ENCODE measurements at regions not wholly inside any gene's neighbourhood (a gene's known extent, or its start where the extent isn't known, plus 50 kb on each side); places are given as distances from the start of the nearest gene placed in this dataset.
"Not testable (repeated sequence)": the region's sequence is repeated elsewhere in the genome, so short reads cannot be mapped to it uniquely, and the experiment has no call there.

DNA sequence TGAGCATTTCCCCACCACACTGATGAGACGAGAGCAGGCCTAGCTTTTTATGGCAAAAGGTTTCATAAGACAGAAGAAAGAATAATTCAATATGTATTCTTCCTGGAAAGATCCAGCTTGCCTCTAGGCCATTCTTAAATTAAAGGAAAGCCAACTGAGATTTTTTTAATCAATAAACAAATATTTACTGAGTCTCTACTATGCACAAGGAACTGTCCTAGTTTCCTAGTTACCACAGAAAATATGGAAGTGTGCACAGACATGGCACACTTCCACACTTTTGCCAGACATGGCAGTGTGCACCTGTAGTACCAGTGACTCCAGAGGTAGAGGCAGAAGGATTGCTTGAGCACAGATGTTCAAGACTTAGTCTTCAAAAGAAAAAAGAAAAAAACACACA is 281.0 kb downstream of the CETN3 start:
- no peak for DNase-seq

DNA sequence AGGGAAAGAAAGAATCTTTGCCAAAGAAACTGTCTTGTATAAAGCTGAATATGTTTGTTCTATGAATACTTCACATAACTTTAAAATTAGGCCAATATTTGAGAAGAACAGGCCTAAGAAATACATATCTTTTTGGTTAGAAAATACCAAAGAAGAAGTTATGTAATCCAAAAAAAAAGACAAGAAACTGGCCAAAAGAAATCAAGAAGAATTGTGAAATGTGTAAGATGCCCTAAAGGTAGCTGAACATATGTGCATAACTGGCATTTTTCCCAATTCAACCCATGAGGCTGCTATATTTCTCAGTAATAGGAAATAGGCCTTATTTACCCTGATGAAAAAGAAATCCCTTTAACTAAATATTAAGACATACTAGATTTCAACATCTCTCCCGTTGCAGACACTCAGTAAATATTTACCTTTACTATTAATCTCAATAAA is 290.0 kb downstream of the CETN3 start:
- no peak for DNase-seq

DNA sequence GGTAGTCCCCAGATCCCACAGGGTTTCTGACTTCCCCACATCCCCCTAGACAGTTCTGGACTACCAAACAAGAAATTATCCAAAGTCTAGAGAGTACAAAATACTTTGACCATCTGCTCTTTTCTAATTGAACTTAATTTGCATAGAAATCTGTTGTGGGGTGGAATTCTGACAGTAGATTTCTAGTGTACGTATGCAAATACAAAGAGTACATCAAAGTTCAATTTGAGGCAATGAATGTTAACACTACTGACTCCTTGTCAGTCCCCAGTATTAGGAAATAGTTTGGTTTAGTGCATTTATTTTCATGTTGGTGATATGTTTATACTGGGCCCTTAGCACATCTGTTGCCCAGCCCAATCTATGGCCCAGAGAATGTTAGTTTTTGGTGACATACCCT is 292.6 kb downstream of the CETN3 start:
- DNase-seq = no peak

DNA sequence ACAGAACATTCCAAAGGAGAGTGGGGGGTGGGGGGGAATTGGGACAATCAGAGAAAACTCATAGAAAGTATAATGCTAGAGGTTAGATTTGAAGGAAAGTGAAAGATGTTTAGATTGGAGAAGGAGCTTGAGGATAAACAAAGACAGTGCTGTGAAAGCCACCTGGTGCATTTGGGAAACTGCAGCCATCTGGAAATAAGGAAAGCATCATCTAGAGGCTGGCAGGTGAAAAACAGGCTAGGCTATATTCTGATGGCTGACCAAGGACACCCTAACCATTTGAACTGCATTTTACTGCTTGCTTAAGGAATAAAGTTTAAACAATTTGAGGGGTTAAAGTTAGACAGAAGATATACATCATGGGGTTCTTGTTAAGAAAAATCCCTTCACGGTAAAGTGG is 296.4 kb downstream of the CETN3 start:
- no peak for DNase-seq

DNA sequence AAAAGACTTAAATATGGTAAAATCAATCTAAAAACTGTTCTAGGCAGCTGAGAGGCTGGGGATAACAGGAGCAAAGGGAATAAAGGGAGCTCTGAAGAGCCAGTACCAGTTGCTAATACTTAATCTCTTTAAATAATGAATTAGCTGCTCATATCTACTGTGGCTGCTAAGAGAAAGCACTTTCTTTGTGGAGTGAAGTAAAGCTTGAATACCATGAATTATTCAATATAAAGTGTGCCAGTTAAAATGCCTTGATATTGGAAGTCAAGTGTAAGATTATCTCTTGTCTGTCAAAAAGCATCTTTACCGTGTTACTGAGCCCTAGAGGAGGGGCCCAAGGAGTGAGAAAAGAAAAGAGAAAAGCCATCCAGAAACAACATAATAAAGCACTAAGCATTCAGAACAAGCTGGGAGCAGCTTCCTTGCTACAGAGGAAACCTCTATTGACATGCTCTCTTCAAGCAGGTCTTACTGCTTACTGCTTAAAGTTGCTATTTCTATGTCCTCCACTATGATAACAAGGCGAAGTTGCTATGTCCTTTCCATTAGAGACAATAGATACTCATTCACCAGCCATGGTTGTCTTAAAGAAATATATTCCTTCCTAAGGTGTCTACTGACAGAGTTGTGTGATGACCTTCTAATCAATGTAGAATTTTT is 297.4 kb downstream of the CETN3 start:
- DNase-seq = no peak

DNA sequence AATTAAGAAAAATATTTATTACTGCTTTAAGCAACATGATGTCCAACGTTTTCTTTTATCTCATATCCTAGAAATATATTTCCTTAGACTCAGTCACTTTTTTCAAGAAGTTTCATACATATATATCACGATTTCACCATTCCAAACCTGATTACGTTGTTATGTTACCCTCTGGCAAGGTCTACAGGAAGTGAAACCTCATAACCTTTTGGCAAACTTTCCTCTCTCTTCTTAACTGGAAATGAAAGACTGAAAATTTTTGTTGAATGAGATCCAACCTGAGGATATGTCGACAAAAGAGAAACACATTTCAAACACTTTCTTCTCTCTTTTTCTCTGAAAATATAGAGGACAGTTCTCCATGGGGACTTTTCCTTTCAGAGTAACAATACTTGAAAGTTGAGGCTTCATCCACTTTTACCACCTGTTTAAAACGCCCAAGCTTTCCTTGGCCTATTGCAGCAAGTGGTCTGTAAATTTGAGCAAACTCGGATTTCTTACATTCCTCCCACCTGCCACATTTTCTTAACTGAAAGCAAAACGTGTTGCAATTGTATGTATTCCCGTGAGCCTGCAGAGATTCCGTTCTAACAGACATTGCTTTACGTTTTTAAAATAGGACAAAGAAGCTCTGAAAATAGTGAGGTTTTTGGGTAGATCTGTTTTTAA is 298.1 kb downstream of the CETN3 start:
- DNase-seq = peak in 2 of 3 donors; percentile 17 to 43

DNA sequence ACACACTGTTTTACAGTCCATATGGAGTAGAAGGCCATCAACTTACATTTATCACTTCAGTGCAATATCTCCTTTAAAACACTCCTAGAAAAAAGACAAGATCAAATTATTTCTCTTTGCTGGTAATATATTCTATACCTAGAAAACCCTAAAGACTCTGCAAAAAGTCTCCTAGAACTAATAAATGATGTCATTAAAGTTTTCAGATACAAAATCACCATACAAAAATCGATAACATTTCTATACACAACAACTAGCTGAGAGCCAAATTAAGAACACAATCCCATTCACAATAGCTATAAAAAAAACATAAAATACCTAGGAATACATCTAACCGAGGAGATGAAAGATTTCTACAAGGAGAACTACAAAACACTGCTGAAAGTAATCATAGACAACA is 300.3 kb downstream of the CETN3 start:
- no peak for DNase-seq

DNA sequence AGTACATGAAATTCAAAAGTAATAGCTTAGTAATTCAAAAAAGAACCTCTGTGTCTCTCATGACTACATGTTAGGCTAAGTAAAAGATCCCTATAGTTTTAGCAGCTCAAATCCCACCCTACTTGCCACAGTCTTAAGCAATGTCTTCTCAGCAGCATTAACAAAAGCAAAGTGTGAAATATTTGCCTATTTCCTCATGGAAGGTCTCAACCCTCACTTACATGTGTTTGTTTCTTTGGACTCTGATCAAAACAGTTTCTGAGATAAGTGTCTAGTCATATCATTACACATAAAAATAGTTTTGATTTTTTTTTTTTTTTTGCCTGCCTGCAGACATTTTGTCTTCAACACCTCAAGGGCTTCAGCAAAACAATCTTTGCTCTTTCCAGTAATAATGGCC is 310.5 kb downstream of the CETN3 start:
- no peak for DNase-seq

DNA sequence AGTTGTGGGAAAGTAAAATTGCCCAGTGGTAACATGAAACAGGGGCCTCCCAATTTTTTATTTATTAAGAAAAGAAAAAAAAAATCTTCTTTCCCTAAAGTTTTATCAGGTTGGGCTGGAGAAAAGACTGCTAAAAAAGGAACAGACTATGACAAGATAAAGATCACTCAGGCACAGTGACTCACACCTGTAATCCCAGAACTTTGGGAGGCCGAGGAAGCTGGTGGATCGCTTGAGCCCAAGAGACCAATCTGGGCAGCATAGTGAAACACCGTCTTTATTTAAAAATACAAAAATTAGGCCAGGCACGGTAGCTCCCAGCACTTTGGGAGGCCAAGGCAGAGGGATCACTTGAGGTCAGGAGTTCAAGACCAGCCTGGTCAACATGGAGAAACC is 312.5 kb downstream of the CETN3 start:
- DNase-seq = no peak

DNA sequence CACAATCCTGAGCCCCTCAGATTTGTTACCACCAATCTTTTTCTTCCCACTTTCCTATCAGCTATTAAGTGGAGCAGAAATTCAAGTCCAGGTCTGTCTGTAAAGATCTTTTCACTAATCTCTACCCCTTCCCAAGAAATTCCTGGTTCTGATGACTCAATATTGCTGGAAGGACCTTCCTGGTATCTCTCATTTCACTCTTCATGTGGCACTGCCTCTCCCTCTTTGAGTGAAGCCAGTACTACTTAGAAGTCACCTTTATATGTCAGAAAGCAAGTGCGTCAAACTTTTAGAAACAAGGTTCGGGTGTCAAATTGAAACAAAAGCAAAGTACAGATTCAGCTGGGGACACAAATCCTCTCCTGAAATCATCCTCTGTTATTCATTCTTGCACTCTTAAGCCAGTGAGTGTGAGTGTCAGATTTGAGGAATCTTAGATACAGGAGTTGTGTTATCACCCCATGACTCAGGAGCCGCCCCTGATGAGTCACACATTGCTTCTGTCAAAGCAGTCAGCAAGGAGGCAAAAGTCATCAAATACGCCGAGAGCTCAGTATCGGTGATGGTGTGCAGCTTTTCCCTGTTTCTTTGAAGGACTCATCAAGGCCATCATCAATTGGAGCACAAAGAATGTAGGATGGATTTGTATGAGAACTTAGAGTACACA is 313.0 kb downstream of the CETN3 start:
- DNase-seq = peak; percentile 50 to 58 (median 50)

DNA sequence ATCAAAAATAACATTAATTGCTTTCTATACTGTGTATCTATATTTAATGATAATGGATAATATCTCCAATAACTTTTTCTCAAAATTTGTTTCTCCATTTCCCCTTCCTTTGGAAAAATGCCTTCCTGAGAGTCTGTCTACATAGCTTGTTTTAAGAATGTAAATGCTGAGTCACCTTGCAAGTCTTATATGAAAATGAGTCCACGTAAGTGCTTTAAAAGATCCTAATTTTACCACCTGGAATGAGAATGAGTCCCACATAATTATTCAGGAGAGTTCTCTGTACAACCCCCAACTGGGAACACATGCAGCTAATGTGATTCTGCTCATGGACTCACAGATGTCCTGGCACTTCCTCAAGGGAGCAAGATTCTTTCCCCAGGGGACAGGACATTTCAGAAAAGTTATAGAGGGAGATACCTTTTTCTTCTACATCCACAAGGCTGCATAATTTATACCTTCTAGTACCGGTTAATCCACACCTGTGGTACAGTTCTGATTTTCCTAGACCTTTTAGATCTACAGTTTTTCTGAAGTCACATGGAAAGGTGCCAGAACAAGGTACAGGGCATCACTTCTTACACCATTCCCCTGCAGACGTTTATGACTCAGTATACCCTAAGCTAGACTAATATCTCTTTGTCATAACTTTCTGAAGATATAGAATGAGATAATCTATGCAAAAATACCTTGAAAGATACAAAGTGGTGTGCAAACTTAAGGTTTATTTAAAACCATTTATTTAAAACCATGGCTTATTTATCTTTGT is 314.1 kb downstream of the CETN3 start:
- DNase-seq = no peak

DNA sequence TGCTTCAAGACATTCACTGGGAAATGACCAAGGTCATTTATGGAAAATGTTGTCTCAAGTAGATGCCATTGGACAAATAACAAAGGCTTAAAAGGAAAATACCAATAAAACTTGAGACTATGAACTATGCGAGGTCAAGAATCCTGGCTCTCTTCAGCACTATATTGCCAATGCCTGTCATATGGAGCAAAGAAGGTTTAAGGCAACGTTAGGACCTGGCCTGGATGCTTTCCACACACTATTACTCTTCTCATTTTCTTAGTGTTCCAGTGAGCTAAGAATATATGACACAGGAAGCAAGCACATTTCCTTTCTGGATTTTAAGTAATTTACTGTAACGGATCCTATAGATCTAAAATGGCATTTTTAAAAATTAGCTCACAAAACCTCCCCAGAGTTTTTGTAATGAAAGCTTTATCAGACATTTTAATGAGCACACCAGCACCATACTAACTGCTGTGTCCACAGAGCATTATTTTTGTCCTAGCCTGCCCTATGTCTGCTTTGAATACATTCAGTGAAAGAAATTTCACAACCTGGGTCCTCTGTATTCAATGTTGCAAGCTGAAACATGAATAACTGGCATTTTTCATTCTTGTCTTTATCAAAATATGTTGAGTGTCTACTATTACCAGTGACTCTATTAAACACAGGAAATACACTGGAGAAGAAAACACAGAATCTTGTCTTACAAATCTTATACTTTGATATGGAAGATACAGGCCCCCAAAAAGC is 315.6 kb downstream of the CETN3 start:
- DNase-seq = no peak

DNA sequence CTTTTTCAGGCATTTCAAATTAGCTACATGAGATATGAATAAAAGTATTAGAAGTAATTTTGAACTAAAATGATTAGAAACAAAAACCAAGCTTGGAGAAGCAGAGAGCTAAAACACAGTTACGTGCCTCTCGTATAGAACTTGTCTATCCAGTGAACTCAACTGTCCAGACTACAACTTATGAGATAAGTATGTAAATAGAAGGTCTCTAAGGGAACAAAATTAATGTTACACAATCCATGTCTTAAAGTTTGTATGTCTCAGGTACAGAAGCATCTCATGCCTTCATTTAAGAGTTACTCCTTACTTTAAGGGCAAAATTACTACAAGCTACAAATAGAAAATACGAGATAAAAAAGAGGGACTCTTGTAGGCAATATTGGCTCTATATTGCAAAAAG is 316.8 kb downstream of the CETN3 start:
- no peak for DNase-seq

DNA sequence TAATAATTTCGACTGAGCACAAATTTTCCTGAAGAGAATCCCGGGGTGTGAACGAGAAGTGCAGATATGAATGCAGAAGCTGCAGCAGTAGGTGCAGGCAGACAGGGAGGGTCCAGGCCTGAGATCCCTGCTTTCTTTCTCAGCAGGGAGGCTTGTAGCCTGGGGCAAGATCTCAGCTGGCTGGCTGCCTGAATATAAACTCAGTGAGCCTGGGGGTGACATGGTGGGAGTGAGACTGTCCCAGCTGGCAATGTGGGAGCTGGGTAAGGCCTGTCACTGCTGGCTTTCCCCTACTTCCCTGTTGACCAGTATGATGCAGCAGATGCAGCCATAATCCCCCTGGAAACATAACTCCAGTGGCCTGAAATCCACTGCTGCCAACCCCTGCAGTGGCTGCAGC is 325.2 kb downstream of the CETN3 start:
- DNase-seq = no peak

DNA sequence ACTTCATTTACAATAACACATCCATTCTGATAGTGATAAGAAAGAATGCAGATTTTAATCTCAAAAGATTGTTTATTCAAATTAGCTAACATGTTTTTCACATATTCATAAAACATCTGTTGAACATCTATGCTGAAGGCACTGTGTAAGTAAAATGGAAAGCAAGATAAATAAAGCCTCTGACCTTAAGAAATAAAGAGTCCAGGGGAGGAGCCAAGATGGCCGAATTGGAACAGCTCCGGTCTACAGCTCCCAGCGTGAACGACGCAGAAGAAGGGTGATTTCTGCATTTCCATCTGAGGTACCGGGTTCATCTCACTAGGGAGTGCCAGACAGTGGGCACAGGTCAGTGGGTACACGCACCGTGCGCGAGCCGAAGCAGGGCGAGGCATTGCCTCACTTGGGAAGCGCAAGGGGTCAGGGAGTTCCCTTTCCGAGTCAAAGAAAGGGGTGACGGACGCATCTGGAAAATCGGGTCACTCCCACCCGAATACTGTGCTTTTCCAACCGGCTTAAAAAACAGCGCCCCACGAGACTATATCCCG is 336.5 kb downstream of the CETN3 start:
- not testable (repeated sequence) for DNase-seq

DNA sequence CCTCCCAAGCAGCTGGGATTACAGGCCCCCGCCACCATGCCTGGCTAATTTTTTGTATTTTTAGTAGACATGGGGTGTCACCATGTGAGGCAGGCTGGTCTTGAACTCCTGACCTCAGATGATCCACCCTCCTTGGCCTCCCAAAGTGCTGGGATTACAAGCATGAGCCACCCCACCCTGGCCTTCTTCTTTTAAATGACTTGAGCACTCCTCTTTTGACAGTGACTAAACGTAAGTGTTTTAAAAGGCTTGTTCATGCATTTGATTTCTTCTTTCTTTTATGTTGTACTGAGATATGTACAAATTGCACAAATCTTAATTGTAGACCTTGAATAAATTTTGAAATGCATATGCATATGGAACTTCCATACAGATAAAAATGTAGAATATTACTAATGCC is 337.9 kb downstream of the CETN3 start:
- DNase-seq = no peak

DNA sequence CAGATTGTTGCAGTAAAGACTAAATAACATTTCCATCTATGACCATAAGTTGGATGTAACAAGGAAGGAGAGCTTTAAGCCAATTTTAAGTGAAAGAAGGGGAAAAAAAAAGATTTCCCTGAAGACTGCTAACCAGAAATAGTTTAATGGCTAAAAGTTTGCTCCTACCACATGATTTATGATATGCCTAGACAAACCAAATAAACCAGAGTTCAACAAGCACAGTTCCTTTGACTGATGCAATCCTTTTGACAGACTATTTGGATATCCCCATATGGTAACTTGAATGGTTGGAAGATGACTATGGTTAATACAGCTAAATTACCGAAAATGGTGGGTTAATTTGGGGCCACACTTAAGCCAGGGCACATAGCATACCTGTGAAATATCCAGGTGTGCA is 338.5 kb downstream of the CETN3 start:
- DNase-seq = no peak

DNA sequence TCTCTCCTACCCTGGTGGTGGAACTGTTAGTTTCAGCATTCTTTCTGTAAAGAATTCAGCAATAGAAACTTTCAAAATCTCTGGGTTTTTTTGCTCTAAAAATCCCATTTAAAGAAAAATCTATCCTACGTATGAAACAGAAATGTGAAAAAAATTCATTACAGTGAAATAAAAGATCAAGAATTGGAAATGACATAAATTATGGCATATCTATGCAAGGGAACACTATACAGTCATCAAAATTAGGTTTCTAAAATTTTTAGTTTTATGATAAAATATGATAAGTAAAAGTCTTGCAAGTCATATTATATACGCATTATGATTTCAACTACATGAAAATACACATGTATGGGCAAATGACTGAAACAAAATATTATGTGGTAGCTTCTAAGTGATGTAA is 342.6 kb downstream of the CETN3 start:
- DNase-seq = no peak

DNA sequence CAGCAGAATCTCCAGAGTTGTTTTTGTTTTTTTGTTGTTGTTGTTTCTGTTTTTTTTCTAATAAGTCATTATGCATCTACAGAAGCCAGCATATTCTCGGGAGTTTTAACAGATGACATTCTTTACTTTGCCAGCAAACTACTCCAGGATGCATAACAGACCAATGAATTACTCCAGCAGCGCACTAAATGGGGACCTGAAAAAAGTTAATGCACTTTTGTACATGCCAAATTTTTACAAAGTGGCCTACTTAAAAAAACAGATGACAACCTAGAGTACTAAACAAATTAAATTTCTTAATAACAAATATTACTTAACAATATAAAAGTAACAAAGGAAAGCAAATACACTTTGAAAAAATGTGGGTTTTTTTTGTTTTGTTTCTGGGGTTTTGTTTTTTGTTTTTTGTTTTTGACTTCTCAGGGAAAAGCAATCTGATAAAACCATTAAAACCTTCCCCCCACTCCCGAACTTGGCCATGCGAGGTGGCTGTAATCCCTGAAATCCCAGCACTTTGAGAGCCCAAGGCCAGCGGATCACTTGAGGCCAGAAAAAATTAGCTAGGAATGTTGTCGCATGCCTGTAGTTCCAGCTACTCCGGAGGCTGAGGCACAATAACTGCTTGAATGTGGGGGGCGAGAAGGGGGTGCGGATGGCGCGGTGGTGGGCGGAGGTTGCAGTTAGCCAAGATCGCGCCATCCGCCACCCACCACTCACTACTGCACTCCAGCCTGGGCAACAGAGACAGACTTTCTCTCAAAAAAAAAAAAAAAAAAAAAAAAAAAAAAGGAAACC is 352.4 kb downstream of the CETN3 start:
- DNase-seq = no peak

DNA sequence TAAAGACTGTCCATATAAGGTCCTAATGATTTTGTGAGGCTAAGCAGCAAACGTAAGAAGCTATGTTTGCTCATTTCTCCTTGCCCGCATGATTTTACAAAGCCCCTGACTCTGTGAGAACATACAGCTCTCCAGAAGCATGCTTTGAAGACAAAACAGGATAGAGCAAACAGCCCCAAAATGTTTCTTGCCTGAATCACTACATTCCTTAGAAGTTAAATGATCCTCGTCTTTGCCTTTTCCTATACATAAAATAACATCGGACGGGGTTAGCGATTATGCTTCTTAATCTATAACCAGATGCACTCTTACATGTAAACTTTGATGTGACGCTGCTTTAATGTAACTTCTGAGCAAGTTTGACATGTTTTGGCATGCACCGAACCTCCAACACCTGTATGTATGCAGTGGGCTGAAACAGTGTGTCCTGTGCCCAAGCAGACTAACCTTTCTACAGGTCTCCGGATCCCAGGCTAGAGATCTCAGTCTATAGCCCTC is 353.7 kb downstream of the CETN3 start:
- DNase-seq = no peak

DNA sequence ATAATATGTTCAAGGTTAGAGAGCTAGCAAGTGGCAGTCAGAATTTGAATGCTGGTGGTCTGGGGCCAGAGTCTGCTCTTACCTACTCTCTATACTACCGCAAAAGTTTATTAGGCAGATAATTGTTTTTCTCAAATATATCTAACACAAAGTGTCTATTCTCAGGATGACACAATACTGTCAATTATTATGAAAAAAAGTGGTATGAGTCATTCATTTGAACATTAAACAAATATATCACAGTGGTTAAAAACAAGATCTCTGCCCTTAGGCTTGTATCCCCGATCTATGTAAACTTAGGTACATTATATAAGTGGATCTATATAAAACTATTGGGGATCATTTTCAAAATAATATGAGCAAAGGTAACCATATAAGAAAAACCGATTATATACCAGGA is 354.9 kb downstream of the CETN3 start:
- DNase-seq = peak in 1 of 3 donors; percentile 3

DNA sequence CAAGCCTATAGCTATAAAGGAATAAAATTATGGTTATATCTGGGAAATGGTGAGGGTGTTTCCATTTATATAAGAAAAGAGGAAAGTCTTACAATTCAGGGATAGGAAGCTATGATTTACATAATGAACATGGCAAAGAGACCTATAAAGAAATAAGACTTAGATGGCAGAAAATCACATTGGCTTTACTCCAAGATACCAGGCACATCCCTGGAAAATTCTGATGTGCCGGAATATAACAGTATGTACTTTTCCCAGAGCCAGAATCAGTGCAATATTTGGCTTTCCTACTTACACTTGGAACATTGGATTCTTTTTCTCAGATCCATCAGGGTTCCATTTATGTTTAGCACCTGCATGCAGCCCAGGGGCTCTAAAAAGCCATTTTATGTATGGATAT is 357.8 kb downstream of the CETN3 start:
- no peak for DNase-seq
